H1 (cell line): ENCODE measurements at regions not wholly inside any gene's neighbourhood (a gene's known extent, or its start where the extent isn't known, plus 50 kb on each side); places are given as distances from the start of the nearest gene placed in this dataset.

Experiments used
- SP2 ChIP-seq: IDR thresholded peaks from 2 replicates; pipeline ENCODE4 v1.6.1; 2012; ENCODE audit warnings: mild to moderate bottlenecking, low read length, inconsistent platforms

DNA sequence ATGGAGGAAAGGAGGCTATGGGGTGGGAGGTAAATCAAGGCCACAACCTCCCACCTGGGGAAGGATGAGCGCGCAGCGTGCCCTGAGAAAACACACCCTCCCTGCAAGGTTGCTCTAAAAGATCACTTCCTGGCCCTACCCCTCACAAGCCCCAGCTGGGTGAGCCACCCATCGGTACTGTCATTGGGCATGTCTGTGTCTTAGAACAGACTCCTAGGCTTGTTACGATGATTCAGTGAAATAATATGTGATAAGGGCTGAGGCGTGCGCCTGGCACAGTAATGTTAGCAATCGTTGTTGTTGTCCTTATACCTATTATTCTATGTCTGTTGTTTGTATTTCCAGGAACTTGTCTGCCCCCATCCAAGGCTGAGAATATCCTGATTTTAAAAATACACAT is 175.1 kb downstream of the ZFP36L2 start (continued):
- no peak for TF ChIP-seq SP2
